ENCODE measurements at regions not wholly inside any gene's neighbourhood (a gene's known extent, or its start where the extent isn't known, plus 50 kb on each side); places are given as distances from the start of the nearest gene placed in this dataset.

GRCh38 chr10:90975096-90975495 lies 54.2 kb upstream of the ANKRD1 start:
- no peak for DNase-seq (ENCODE audit: low read depth in 2 of 3, low spot score in 2 of 3)

- DNase-seq (ENCODE audit: low read depth in 2 of 3, low spot score in 2 of 3): no peak
Measured at GRCh38 chr10:90977162-90977854, 56.4 kb upstream of the ANKRD1 start.

- DNase-seq (ENCODE audit: low read depth in 2 of 3, low spot score in 2 of 3): no peak
Measured at GRCh38 chr10:90977855-90978486, 57.1 kb upstream of the ANKRD1 start.

- DNase-seq (ENCODE audit: low read depth in 2 of 3, low spot score in 2 of 3): no peak
Measured at GRCh38 chr10:90982406-90983008, 61.6 kb upstream of the ANKRD1 start.

DNA sequence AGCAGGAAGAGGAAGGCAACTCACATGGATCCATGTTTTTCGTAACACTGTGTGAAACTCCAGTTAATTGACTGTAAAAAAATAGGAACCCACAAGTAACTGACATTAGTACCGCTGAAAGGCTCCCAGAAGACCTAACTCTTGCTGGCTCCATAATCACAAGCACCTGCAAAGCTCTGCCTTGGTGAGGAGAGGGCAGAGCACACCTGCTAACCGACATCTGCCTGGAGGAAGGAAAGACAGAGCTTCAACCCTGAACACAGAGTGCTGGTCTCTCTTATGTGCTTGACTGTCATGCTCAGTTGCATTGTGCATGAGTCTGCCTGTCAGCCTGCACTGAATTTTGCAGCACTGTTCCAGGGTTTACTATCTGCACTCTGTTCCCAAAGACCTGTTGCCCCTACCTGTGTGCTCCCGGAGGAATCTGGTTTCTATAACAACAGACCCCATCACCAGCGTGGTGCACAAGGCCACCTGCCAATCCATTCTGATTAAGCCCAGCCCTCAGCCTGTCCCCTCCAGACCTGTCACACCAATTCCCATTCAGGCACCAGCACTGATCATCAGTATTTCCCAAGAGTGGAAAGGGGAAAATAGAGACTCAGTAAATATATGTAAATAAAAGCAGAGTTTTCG lies 63.1 kb upstream of the ANKRD1 start:
- no peak for DNase-seq (ENCODE audit: low read depth in 2 of 3, low spot score in 2 of 3)

DNA sequence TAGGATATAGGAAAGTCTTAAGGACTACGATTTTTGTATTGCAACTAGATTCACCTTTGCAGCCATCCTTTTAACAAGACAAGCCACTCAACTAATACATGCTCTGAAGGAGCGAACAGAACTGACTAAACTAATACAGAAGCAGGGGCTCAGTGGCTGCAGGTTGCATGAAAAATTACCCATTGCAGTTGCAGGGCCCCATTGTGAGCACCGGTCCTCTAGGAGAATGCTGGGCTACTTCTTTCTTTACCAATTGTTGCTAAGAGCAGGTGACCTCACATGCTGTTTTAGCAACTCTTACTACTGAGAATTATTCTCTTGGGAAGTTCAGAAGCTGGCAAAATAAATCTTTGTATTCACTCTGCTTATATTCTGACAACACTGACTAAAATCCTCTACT lies 64.0 kb upstream of the ANKRD1 start:
- DNase-seq (ENCODE audit: low read depth in 2 of 3, low spot score in 2 of 3): no peak

DNA sequence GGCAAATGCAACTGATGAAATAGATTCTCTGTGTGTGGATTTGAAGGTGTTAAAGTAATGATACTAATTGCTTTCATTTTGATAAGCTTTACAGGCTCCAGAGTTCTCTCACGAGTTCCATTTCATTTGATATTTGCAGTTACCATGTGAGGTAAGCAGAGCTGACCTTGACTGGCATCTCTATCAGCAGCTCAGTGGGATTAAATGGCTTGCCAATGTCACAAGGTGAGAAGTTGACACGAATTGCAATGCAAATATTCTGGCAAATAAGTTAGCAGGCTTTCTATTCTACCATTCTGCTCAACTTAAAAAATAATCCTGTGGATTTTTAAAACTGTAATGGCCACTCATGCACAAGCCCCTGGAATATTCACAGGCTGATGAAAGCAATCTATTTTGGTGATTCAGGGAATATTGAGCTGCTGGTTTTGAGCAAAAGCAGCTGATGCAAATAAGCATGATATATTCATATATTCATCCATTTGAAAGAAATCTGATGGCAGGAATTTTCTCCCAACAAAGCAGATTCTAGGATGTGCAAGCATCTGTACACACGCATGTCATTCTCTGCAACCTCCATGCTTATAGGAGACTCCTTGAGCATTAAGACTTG lies 64.5 kb upstream of the ANKRD1 start:
- DNase-seq (ENCODE audit: low read depth in 2 of 3, low spot score in 2 of 3): no peak

DNA sequence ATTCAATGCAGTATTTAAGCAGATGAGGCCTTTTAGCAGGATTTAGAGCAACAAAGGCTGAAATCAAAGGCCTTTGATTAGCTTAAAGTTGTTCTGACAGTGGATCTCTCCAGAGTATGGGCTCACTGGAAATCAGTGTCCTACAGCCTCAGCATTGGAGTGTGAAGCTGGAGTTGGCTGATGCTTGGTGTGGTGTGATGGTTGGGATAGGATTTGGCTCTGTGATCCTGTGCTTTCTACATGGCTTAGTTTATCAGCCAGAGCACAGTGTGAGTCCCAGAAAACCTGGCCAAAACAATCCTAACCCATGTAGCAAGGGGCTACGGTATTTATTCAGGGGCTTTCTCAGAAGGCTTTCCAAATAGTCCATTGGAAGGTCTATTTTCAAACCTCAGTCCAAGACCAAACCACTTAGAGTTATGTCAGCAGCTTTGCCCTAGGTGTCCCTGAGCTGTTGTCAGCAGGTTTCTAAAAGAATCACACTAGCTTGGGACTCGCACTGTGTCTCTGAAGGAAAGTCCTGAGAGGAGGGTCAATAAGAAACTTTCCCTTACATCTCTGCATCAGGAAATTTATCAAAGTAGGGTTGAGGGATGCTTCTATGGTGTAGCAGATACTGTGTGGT lies 65.4 kb upstream of the ANKRD1 start:
- DNase-seq (ENCODE audit: low read depth in 2 of 3, low spot score in 2 of 3): no peak

DNA sequence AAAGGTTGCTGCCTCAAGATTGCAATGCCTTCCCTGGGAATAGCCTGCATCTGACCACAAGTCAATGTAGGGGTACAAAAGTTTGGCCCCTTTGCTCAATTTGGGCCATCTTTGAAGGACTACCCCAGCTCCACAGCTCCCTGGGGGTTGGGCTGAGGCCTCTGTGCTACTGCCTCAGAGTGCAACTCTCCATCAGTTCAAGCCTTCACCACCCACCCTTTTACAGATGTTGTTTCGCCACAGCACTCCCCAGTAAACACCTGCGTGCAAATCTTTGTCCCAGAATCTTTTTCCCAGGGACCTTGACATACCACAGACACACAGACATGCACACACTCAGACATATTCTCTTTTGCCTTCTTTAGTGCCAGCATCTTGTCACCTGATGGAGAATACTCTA lies 66.0 kb upstream of the ANKRD1 start:
- DNase-seq (ENCODE audit: low read depth in 2 of 3, low spot score in 2 of 3): no peak

DNA sequence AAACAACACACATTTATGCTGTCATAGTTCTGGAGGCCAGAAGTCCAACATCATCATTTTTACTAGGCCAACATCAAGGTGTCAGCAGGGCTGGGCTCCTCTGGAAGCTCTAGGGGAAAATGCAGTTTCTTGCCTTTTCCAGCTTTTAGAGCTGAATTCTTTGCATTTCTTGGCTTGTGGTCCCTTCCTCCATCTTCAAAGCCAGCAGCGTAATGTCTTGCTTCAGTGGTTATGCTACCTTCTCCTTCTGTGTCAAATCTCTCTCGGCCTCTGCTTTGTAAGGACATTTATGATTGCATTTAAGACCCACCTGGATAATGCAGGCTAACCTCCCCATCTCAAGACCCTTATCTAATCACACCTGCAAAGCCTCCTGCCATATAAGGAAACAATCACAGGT lies 66.5 kb upstream of the ANKRD1 start:
- no peak for DNase-seq (ENCODE audit: low read depth in 2 of 3, low spot score in 2 of 3)

GRCh38 chr10:90988024-90988423 lies 67.1 kb upstream of the ANKRD1 start:
- DNase-seq (ENCODE audit: low read depth in 2 of 3, low spot score in 2 of 3): no peak

- DNase-seq (ENCODE audit: low read depth in 2 of 3, low spot score in 2 of 3): no peak
Measured at GRCh38 chr10:90988802-90989201, 67.9 kb upstream of the ANKRD1 start.

GRCh38 chr10:90989378-90989777 lies 68.5 kb upstream of the ANKRD1 start:
- no peak for DNase-seq (ENCODE audit: low read depth in 2 of 3, low spot score in 2 of 3)

GRCh38 chr10:90992462-90992861 lies 71.6 kb upstream of the ANKRD1 start:
- no peak for DNase-seq (ENCODE audit: low read depth in 2 of 3, low spot score in 2 of 3)

GRCh38 chr10:90993340-90993739 lies 72.5 kb upstream of the ANKRD1 start:
- DNase-seq (ENCODE audit: low read depth in 2 of 3, low spot score in 2 of 3): no peak

- DNase-seq (ENCODE audit: low read depth in 2 of 3, low spot score in 2 of 3): no peak
Measured at GRCh38 chr10:90997670-90998069, 76.8 kb upstream of the ANKRD1 start.

GRCh38 chr10:90998733-90999511 lies 78.0 kb upstream of the ANKRD1 start:
- no peak for DNase-seq (ENCODE audit: low read depth in 2 of 3, low spot score in 2 of 3)

DNA sequence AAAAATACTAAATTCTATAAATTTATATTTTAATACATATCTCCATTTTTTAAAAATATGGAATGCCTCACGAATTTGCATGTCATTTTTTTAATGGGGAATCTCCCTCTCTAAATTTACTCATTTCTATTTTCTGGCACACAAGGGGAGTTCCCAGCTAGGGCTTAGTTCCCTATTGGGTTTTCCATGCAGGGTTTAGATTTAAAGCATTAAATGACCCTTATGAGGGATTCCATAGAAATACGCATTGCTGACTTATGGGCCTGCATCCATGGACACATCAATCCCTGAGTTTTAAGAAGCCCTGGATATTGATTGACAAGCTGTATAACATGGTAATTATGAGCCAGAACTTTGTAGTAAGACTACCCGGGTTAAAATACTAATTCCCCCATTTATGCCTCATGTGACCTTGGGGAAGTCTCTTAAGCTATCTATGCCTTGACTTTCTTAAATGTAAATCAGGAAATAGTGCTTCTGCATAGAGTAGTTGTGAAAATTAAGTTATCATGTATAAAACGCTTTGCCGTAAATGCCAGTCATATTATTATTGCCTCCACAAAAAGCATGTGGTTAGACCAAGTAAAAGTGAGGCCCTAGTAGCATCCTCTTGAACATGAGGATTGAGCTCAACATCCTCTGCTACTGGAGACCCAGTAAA lies 78.8 kb upstream of the ANKRD1 start:
- DNase-seq (ENCODE audit: low read depth in 2 of 3, low spot score in 2 of 3): no peak

- no peak for DNase-seq (ENCODE audit: low read depth in 2 of 3, low spot score in 2 of 3)
Measured at GRCh38 chr10:91000470-91000869, 79.6 kb upstream of the ANKRD1 start.

- DNase-seq (ENCODE audit: low read depth in 2 of 3, low spot score in 2 of 3): no peak
Measured at GRCh38 chr10:91000985-91001384, 80.1 kb upstream of the ANKRD1 start.

Data from activated CD8-positive, alpha-beta memory T cell treated with anti-CD3 and anti-CD28 coated beads for 48 hours (primary cell).